ENCODE measurements at regions not wholly inside any gene's neighbourhood (a gene's known extent, or its start where the extent isn't known, plus 50 kb on each side); places are given as distances from the start of the nearest gene placed in this dataset.
A peak's percentile ranks its signal among the peaks of the same experiment; 100 is the strongest.

GRCh38 chr10:60518745-60519144 is 129.1 kb upstream of the ANK3 start:
- Histone ChIP-seq H3K4me3 (ENCODE audit: low read depth, low read length) (no peak overlapping the region), H3K27ac (ENCODE audit: low read depth, low read length) (no peak overlapping the region), H3K9me3 (ENCODE audit: control insufficient read depth, insufficient read depth, low read length) (no peaks in the 10 kb centered on the region), H3K4me1 (ENCODE audit: control insufficient read depth, insufficient read depth, low read length) (no peaks in the 10 kb centered on the region), H3K27me3 (ENCODE audit: control insufficient read depth, insufficient read depth, low read length) (no peaks in the 10 kb centered on the region), H3K36me3 (ENCODE audit: control insufficient read depth, insufficient read depth, low read length) (no peaks in the 10 kb centered on the region)
- peak in 1 of 6 donors; percentile 42 for DNase-seq (ENCODE audit: low read depth in 4 of 6, low spot score in 6 of 6)
- no CpG with 5 or more reads among the region's 4 CpGs for WGBS (ENCODE audit: insufficient coverage)

GRCh38 chr10:60517805-60518204 is 128.1 kb upstream of the ANK3 start:
- H3K9me3 ChIP-seq (ENCODE audit: control insufficient read depth, insufficient read depth, low read length): no peaks in the 10 kb centered on the region
- WGBS (ENCODE audit: insufficient coverage): no CpG with 5 or more reads among the region's 3 CpGs
- H3K27ac ChIP-seq (ENCODE audit: low read depth, low read length): no peak overlapping the region
- H3K4me3 ChIP-seq (ENCODE audit: low read depth, low read length): no peak overlapping the region
- no peaks in the 10 kb centered on the region for H3K4me1 ChIP-seq (ENCODE audit: control insufficient read depth, insufficient read depth, low read length)
- H3K36me3 ChIP-seq (ENCODE audit: control insufficient read depth, insufficient read depth, low read length): no peaks in the 10 kb centered on the region
- DNase-seq (ENCODE audit: low read depth in 4 of 6, low spot score in 6 of 6): no peak
- no peaks in the 10 kb centered on the region for H3K27me3 ChIP-seq (ENCODE audit: control insufficient read depth, insufficient read depth, low read length)

DNA sequence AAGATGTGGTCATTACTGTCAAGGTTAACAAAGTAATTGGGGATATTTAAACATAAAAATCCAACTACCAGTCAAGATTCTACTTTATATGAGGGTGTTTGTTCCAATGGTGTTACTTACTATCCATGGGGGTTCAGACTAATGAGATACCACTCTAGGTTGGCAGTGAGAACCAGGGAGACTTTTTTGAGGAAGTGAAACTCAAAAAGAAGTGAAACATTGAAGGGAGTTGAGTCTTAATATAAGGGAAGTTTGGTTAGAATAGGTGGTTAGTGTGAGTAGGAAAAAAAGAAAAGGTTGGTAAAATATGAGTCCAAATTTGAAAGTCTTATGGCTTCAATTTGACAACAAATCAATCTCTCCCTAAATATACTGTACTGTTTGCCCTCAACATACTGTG is 123.6 kb upstream of the ANK3 start:
- Histone ChIP-seq H3K9me3 (ENCODE audit: control insufficient read depth, insufficient read depth, low read length) (no peaks in the 10 kb centered on the region), H3K27me3 (ENCODE audit: control insufficient read depth, insufficient read depth, low read length) (no peaks in the 10 kb centered on the region), H3K4me3 (ENCODE audit: low read depth, low read length) (no peak overlapping the region), H3K36me3 (ENCODE audit: control insufficient read depth, insufficient read depth, low read length) (no peaks in the 10 kb centered on the region), H3K27ac (ENCODE audit: low read depth, low read length) (no peak overlapping the region), H3K4me1 (ENCODE audit: control insufficient read depth, insufficient read depth, low read length) (no peaks in the 10 kb centered on the region)
- DNase-seq (ENCODE audit: low read depth in 4 of 6, low spot score in 6 of 6): no peak

- Histone ChIP-seq H3K9me3 (ENCODE audit: control insufficient read depth, insufficient read depth, low read length) (no peaks in the 10 kb centered on the region), H3K27ac (ENCODE audit: low read depth, low read length) (no peak overlapping the region), H3K36me3 (ENCODE audit: control insufficient read depth, insufficient read depth, low read length) (no peaks in the 10 kb centered on the region), H3K4me1 (ENCODE audit: control insufficient read depth, insufficient read depth, low read length) (no peaks in the 10 kb centered on the region), H3K27me3 (ENCODE audit: control insufficient read depth, insufficient read depth, low read length) (no peaks in the 10 kb centered on the region), H3K4me3 (ENCODE audit: low read depth, low read length) (no peak overlapping the region)
- no peak for DNase-seq (ENCODE audit: low read depth in 4 of 6, low spot score in 6 of 6)
- no CpG with 5 or more reads among the region's 2 CpGs for WGBS (ENCODE audit: insufficient coverage)
Measured at GRCh38 chr10:60511477-60512229, 122.0 kb upstream of the ANK3 start.

GRCh38 chr10:60508831-60509230 is 119.2 kb upstream of the ANK3 start:
- Histone ChIP-seq H3K27ac (ENCODE audit: low read depth, low read length) (no peak overlapping the region), H3K4me1 (ENCODE audit: control insufficient read depth, insufficient read depth, low read length) (no peaks in the 10 kb centered on the region), H3K4me3 (ENCODE audit: low read depth, low read length) (no peak overlapping the region), H3K36me3 (ENCODE audit: control insufficient read depth, insufficient read depth, low read length) (no peaks in the 10 kb centered on the region), H3K9me3 (ENCODE audit: control insufficient read depth, insufficient read depth, low read length) (no peaks in the 10 kb centered on the region), H3K27me3 (ENCODE audit: control insufficient read depth, insufficient read depth, low read length) (no peaks in the 10 kb centered on the region)
- DNase-seq (ENCODE audit: low read depth in 4 of 6, low spot score in 6 of 6): peak in 2 of 6 donors; percentile 36 to 41
- no CpG with 5 or more reads among the region's 2 CpGs for WGBS (ENCODE audit: insufficient coverage)

GRCh38 chr10:60508037-60508436 is 118.4 kb upstream of the ANK3 start:
- no peaks in the 10 kb centered on the region for H3K36me3 ChIP-seq (ENCODE audit: control insufficient read depth, insufficient read depth, low read length)
- no peak overlapping the region for H3K4me3 ChIP-seq (ENCODE audit: low read depth, low read length)
- no peaks in the 10 kb centered on the region for H3K9me3 ChIP-seq (ENCODE audit: control insufficient read depth, insufficient read depth, low read length)
- no CpG with 5 or more reads among the region's 3 CpGs for WGBS (ENCODE audit: insufficient coverage)
- no peak for DNase-seq (ENCODE audit: low read depth in 4 of 6, low spot score in 6 of 6)
- H3K27ac ChIP-seq (ENCODE audit: low read depth, low read length): no peak overlapping the region
- no peaks in the 10 kb centered on the region for H3K4me1 ChIP-seq (ENCODE audit: control insufficient read depth, insufficient read depth, low read length)
- no peaks in the 10 kb centered on the region for H3K27me3 ChIP-seq (ENCODE audit: control insufficient read depth, insufficient read depth, low read length)

- no peaks in the 10 kb centered on the region for H3K36me3 ChIP-seq (ENCODE audit: control insufficient read depth, insufficient read depth, low read length)
- no peak overlapping the region for H3K4me3 ChIP-seq (ENCODE audit: low read depth, low read length)
- H3K4me1 ChIP-seq (ENCODE audit: control insufficient read depth, insufficient read depth, low read length): no peaks in the 10 kb centered on the region
- H3K27ac ChIP-seq (ENCODE audit: low read depth, low read length): no peak overlapping the region
- H3K27me3 ChIP-seq (ENCODE audit: control insufficient read depth, insufficient read depth, low read length): no peaks in the 10 kb centered on the region
- WGBS (ENCODE audit: insufficient coverage): 100% methylated on average over 2 of the region's 4 CpGs
- DNase-seq (ENCODE audit: low read depth in 4 of 6, low spot score in 6 of 6): no peak
- no peaks in the 10 kb centered on the region for H3K9me3 ChIP-seq (ENCODE audit: control insufficient read depth, insufficient read depth, low read length)
Measured at GRCh38 chr10:60502621-60503020, 112.9 kb upstream of the ANK3 start.

DNA sequence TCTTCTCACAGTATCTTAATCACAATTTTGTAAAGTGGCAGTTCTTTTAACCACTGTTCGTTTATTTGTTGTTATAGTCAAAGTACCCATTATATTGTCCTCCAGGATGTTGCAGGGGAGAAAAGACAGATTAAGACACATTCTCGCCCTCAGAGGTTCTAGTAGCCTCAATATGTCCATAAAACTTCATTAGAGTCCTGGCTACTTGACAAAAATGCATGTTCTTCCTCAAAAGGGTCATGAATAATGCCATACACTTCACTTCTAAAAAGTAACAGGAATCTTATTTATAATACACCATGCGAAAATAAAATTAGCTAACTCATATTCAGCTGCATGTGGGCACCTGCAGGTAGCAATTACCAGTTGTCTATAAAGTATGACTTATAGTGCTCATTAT is 109.3 kb upstream of the ANK3 start:
- H3K27ac ChIP-seq (ENCODE audit: low read depth, low read length): no peak overlapping the region
- H3K4me1 ChIP-seq (ENCODE audit: control insufficient read depth, insufficient read depth, low read length): no peaks in the 10 kb centered on the region
- H3K27me3 ChIP-seq (ENCODE audit: control insufficient read depth, insufficient read depth, low read length): no peaks in the 10 kb centered on the region
- no peak for DNase-seq (ENCODE audit: low read depth in 4 of 6, low spot score in 6 of 6)
- no peak overlapping the region for H3K4me3 ChIP-seq (ENCODE audit: low read depth, low read length)
- H3K36me3 ChIP-seq (ENCODE audit: control insufficient read depth, insufficient read depth, low read length): no peaks in the 10 kb centered on the region
- no peaks in the 10 kb centered on the region for H3K9me3 ChIP-seq (ENCODE audit: control insufficient read depth, insufficient read depth, low read length)
- no CpG with 5 or more reads among the region's 3 CpGs for WGBS (ENCODE audit: insufficient coverage)

- Histone ChIP-seq H3K4me3 (ENCODE audit: low read depth, low read length) (no peak overlapping the region), H3K4me1 (ENCODE audit: control insufficient read depth, insufficient read depth, low read length) (no peaks in the 10 kb centered on the region), H3K27me3 (ENCODE audit: control insufficient read depth, insufficient read depth, low read length) (no peaks in the 10 kb centered on the region), H3K9me3 (ENCODE audit: control insufficient read depth, insufficient read depth, low read length) (no peaks in the 10 kb centered on the region), H3K36me3 (ENCODE audit: control insufficient read depth, insufficient read depth, low read length) (no peaks in the 10 kb centered on the region), H3K27ac (ENCODE audit: low read depth, low read length) (no peak overlapping the region)
- WGBS (ENCODE audit: insufficient coverage): no CpG with 5 or more reads among the region's 1 CpG
- no peak for DNase-seq (ENCODE audit: low read depth in 4 of 6, low spot score in 6 of 6)
Measured at GRCh38 chr10:60497364-60497763, 107.7 kb upstream of the ANK3 start.

DNA sequence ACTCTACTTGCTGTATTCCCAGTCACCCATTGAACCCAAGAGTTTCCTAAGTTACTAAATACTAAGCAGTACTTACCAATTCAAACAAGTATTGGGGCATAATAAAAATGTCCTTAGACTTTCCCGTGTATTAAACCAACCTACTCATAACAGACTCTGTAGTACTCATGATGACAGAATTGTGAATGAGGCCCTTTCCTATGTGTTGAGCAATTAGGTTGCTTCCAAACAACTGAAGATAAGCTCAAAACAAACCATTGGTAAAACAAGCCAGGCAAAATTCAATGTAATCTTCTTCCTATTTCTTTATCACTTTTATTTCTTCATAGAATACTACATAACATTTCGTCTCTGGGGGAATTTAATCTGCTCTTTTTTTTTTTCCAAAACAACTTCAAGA is 106.5 kb upstream of the ANK3 start:
- WGBS (ENCODE audit: insufficient coverage): no CpG with 5 or more reads among the region's 2 CpGs
- Histone ChIP-seq H3K9me3 (ENCODE audit: control insufficient read depth, insufficient read depth, low read length) (no peaks in the 10 kb centered on the region), H3K27ac (ENCODE audit: low read depth, low read length) (no peak overlapping the region), H3K4me3 (ENCODE audit: low read depth, low read length) (no peak overlapping the region), H3K36me3 (ENCODE audit: control insufficient read depth, insufficient read depth, low read length) (no peaks in the 10 kb centered on the region), H3K4me1 (ENCODE audit: control insufficient read depth, insufficient read depth, low read length) (no peaks in the 10 kb centered on the region), H3K27me3 (ENCODE audit: control insufficient read depth, insufficient read depth, low read length) (no peaks in the 10 kb centered on the region)
- no peak for DNase-seq (ENCODE audit: low read depth in 4 of 6, low spot score in 6 of 6)

Data from spinal cord (tissue), 9 donors.